OCI-LY7 (cell line): ENCODE measurements at regions not wholly inside any gene's neighbourhood (a gene's known extent, or its start where the extent isn't known, plus 50 kb on each side); places are given as distances from the start of the nearest gene placed in this dataset.

Experiments
- BruUV-seq: library from RNA; stranded (reverse); fragments of 400-500 nt; replicated peaks from 2 replicates; lab custom pipeline; 2021; lab: Mats Ljungman, UMichigan
- CTCF ChIA-PET: fragments of 300-600 bp; sonication (Branson Sonifier 250); formaldehyde crosslinking; loops from one replicate; lab custom pipeline; 2022; ENCODE audit warnings: antibody characterized with exemption; ENCODE audit not compliant: unreplicated experiment; lab: Charles Lee
- POLR2A ChIA-PET: fragments of 300-600 bp; sonication (Branson Sonifier 250); formaldehyde crosslinking; loops from one replicate; lab custom pipeline; 2022; ENCODE audit warnings: antibody characterized with exemption; lab: Charles Lee
- DNase-seq: peaks from one replicate; pipeline ENCODE4 v3.0.0-alpha.2; 2015; ENCODE audit warnings: low spot score
- H2AFZ ChIP-seq: fragments of 200-600 bp; sonication (generic), shearing (Covaris generic); 2 replicates; pipeline ENCODE4 v1.6.1; 2014; ENCODE audit warnings: mild to moderate bottlenecking, antibody characterized with exemption, low read length, moderate library complexity
- H3K27ac ChIP-seq: fragments of 200-600 bp; sonication (generic); 2 replicates; pipeline ENCODE4 v1.5.1; 2014; ENCODE audit warnings: mixed run types, low read depth, mild to moderate bottlenecking, moderate library complexity, low read length, inconsistent platforms; ENCODE audit not compliant: poor library complexity, severe bottlenecking
- H3K36me3 ChIP-seq: fragments of 200-600 bp; sonication (generic); 2 replicates; pipeline ENCODE4 v1.6.1; 2014; ENCODE audit warnings: mild to moderate bottlenecking, antibody characterized with exemption, low read length, moderate library complexity, mixed read lengths; ENCODE audit not compliant: insufficient read depth
- H3K4me1 ChIP-seq: fragments of 200-600 bp; sonication (generic); 2 replicates; pipeline ENCODE4 v1.5.1; 2014; ENCODE audit warnings: mild to moderate bottlenecking, low read length; ENCODE audit not compliant: insufficient read depth, poor library complexity, severe bottlenecking
- H3K4me2 ChIP-seq: fragments of 200-600 bp; sonication (generic); 2 replicates; pipeline ENCODE4 v1.6.1; 2014; ENCODE audit warnings: mild to moderate bottlenecking, low read length
- H3K4me3 ChIP-seq: fragments of 200-600 bp; sonication (generic); 2 replicates; pipeline ENCODE4 v1.5.1; 2014; ENCODE audit warnings: mild to moderate bottlenecking, low read depth, low read length; ENCODE audit not compliant: poor library complexity, severe bottlenecking
- H3K79me2 ChIP-seq: fragments of 200-600 bp; sonication (generic); 2 replicates; pipeline ENCODE4 v1.6.1; 2016; ENCODE audit warnings: low read depth, mild to moderate bottlenecking, low read length, moderate library complexity, mixed read lengths; ENCODE audit not compliant: insufficient read depth
- H3K9me2 ChIP-seq: fragments of 200-600 bp; sonication (generic); 2 replicates; pipeline ENCODE4 v1.6.1; 2016; ENCODE audit warnings: mild to moderate bottlenecking, low read length, mixed read lengths; ENCODE audit not compliant: insufficient read depth
- H3K9me3 ChIP-seq: fragments of 200-600 bp; sonication (generic); 2 replicates; pipeline ENCODE4 v1.6.1; 2014; ENCODE audit warnings: mild to moderate bottlenecking, mixed run types, low read length, mixed read lengths
- H4K20me1 ChIP-seq: fragments of 200-600 bp; sonication (generic); 2 replicates; pipeline ENCODE4 v1.6.1; 2014; ENCODE audit warnings: mild to moderate bottlenecking, antibody characterized with exemption, low read length, moderate library complexity, mixed read lengths; ENCODE audit not compliant: insufficient read depth
- EZH2phosphoT487 ChIP-seq: fragments of 200-600 bp; sonication (generic); IDR thresholded peaks from 2 replicates; pipeline ENCODE4 v1.6.1; 2018; ENCODE audit warnings: low read depth, borderline replicate concordance, mild to moderate bottlenecking, mixed run types, antibody characterized with exemption, low read length, moderate library complexity, mixed read lengths
- intact Hi-C: fragments of 100-400 bp; cut with micrococcal nuclease; formaldehyde crosslinking; loops from one replicate; pipeline ENCODE4 v1.10.0; 2022; ENCODE audit not compliant: unreplicated experiment
- TF ChIP-seq, protein P1 (sequence below): fragments of 200-600 bp; sonication (generic); conservative IDR thresholded peaks from 2 replicates; pipeline ENCODE4 v1.5.1; 2014; ENCODE audit warnings: mild to moderate bottlenecking, antibody characterized with exemption, low read length, moderate library complexity, mixed read lengths

- Histone ChIP-seq H3K9me3 (no peaks in the 10 kb centered on the region), H3K4me2 (no peak overlapping the region), H3K27ac (no peak overlapping the region), H3K4me3 (no peak overlapping the region), H3K9me2 (no peaks in the 10 kb centered on the region), H3K36me3 (no peaks in the 10 kb centered on the region), H4K20me1 (no peaks in the 10 kb centered on the region), H3K4me1 (no peaks in the 10 kb centered on the region), H3K79me2 (no peaks in the 10 kb centered on the region), H2AFZ (no peak overlapping the region)
- intact Hi-C loops: no loop called here
- ChIA-PET CTCF (no interaction called here), POLR2A (no interaction called here)
- BruUV-seq: no TSS peak
- no peak for DNase-seq
- no peak for TF ChIP-seq EZH2phosphoT487
- TF ChIP-seq, protein P1, sequence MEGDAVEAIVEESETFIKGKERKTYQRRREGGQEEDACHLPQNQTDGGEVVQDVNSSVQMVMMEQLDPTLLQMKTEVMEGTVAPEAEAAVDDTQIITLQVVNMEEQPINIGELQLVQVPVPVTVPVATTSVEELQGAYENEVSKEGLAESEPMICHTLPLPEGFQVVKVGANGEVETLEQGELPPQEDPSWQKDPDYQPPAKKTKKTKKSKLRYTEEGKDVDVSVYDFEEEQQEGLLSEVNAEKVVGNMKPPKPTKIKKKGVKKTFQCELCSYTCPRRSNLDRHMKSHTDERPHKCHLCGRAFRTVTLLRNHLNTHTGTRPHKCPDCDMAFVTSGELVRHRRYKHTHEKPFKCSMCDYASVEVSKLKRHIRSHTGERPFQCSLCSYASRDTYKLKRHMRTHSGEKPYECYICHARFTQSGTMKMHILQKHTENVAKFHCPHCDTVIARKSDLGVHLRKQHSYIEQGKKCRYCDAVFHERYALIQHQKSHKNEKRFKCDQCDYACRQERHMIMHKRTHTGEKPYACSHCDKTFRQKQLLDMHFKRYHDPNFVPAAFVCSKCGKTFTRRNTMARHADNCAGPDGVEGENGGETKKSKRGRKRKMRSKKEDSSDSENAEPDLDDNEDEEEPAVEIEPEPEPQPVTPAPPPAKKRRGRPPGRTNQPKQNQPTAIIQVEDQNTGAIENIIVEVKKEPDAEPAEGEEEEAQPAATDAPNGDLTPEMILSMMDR: no peak
Measured at GRCh38 chrX:39633293-39633692, 464.5 kb downstream of the BCOR start.

DNA sequence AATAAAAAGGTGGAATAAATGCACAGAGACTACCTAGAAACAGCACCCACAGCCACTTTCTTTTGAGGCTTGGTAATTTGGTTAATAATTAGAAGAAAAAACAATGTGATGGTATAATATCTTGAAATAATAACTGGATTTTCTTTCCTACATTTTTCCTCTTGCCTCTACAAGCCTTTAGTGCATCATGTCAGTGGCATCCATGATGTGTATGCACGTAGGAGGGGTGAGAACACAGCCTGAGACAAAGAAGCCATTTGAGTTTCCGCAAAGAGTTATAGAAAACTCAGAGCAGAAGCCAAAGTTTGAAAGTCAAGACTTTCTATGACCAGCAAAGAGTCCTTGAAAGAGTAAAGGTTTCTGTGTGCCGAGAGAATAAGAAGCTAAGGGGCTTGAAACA, 461.3 kb downstream of the BCOR start:
- TF ChIP-seq, protein P1: no peak
- TF ChIP-seq EZH2phosphoT487: no peak
- POLR2A ChIA-PET: interaction anchor here (0.6 kb wide), 1 partner anchor 13 kb away, joined by 3 read pairs; no protein-coding TSS in a partner anchor
- Histone ChIP-seq H3K4me3 (no peak overlapping the region), H3K4me2 (no peak overlapping the region), H3K4me1 (no peaks in the 10 kb centered on the region), H3K9me2 (no peaks in the 10 kb centered on the region), H4K20me1 (no peaks in the 10 kb centered on the region), H2AFZ (no peak overlapping the region), H3K27ac (no peak overlapping the region), H3K79me2 (no peaks in the 10 kb centered on the region), H3K9me3 (no peaks in the 10 kb centered on the region), H3K36me3 (no peaks in the 10 kb centered on the region)
- DNase-seq: no peak
- intact Hi-C loops: no loop called here
- CTCF ChIA-PET: no interaction called here
- no TSS peak for BruUV-seq

GRCh38 chrX:39638526-39638925, 459.2 kb downstream of the BCOR start:
- ChIA-PET POLR2A (interaction anchor here (0.8 kb wide), 1 partner anchor 1272 kb away, joined by 3 read pairs; no protein-coding TSS in a partner anchor), CTCF (no interaction called here)
- H4K20me1 ChIP-seq: no peaks in the 10 kb centered on the region
- intact Hi-C loops: no loop called here
- no peaks in the 10 kb centered on the region for H3K79me2 ChIP-seq
- BruUV-seq: no TSS peak
- H2AFZ ChIP-seq: no peak overlapping the region
- H3K36me3 ChIP-seq: no peaks in the 10 kb centered on the region
- H3K9me3 ChIP-seq: no peaks in the 10 kb centered on the region
- H3K4me2 ChIP-seq: no peak overlapping the region
- no peaks in the 10 kb centered on the region for H3K9me2 ChIP-seq
- H3K4me3 ChIP-seq: no peak overlapping the region
- no peak for TF ChIP-seq EZH2phosphoT487
- TF ChIP-seq, protein P1: no peak
- no peaks in the 10 kb centered on the region for H3K4me1 ChIP-seq
- no peak for DNase-seq
- no peak overlapping the region for H3K27ac ChIP-seq
